ENCODE measurements at regions not wholly inside any gene's neighbourhood (a gene's known extent, or its start where the extent isn't known, plus 50 kb on each side); places are given as distances from the start of the nearest gene placed in this dataset.
A peak's percentile ranks its signal among the peaks of the same experiment; 100 is the strongest.

GRCh38 chr1:200483491-200484143 is 73.8 kb upstream of the ZNF281 start:
- no peaks in the 10 kb centered on the region for H3K9me3 ChIP-seq (replicated peaks in 1 of 3)
- 18 to 33% (median 20%) methylated on average over 5 of the region's 5 CpGs for WGBS, 4 donors
- peak; percentile 35 to 71 (median 65) for DNase-seq
- no peak overlapping the region for H3K4me3 ChIP-seq
- intact Hi-C loops (cut with DNase I): loop anchor here (10.0 kb wide), 2 partner anchors 199 to 799 kb away; no protein-coding TSS in a partner anchor
- H3K27ac ChIP-seq: no peak overlapping the region
- H3K36me3 ChIP-seq (replicated peaks in 1 of 2): no peaks in the 10 kb centered on the region
- TF ChIP-seq CTCF (IDR thresholded peaks at IDR 0.05) (no peak), POLR2A (IDR thresholded peaks at IDR 0.05) (no peak)
- peaks cover 4% of the 10 kb centered on the region for H3K27me3 ChIP-seq
- H3K4me1 ChIP-seq (replicated peaks in 1 of 2): no peaks in the 10 kb centered on the region

- Histone ChIP-seq H3K4me3 (no peak overlapping the region), H3K27ac (no peak overlapping the region), H3K9me3 (replicated peaks in 1 of 3) (no peaks in the 10 kb centered on the region), H3K4me1 (replicated peaks in 1 of 2) (no peaks in the 10 kb centered on the region), H3K27me3 (peaks cover 4% of the 10 kb centered on the region), H3K36me3 (replicated peaks in 1 of 2) (no peaks in the 10 kb centered on the region)
- no peak for DNase-seq
- intact Hi-C loops (cut with DNase I): loop anchor here (10.0 kb wide), 2 partner anchors 196 to 796 kb away; no protein-coding TSS in a partner anchor
- 77 to 79% (median 78%) methylated on average over 7 of the region's 7 CpGs for WGBS, 4 donors
- TF ChIP-seq CTCF (IDR thresholded peaks at IDR 0.05): no peak
- no peak for TF ChIP-seq POLR2A (IDR thresholded peaks at IDR 0.05)
Observed at GRCh38 chr1:200480964-200481363, 71.1 kb upstream of the ZNF281 start.

GRCh38 chr1:200479816-200480215 is 70.0 kb upstream of the ZNF281 start:
- no peaks in the 10 kb centered on the region for H3K36me3 ChIP-seq (replicated peaks in 1 of 2)
- H3K27ac ChIP-seq: no peak overlapping the region
- H3K4me1 ChIP-seq (replicated peaks in 1 of 2): no peaks in the 10 kb centered on the region
- H3K27me3 ChIP-seq: peaks cover 3% of the 10 kb centered on the region
- TF ChIP-seq CTCF (IDR thresholded peaks at IDR 0.05): no peak
- no peak for TF ChIP-seq POLR2A (IDR thresholded peaks at IDR 0.05)
- no peak for DNase-seq
- intact Hi-C loops (cut with DNase I): loop anchor here (10.0 kb wide), 2 partner anchors 195 to 795 kb away; no protein-coding TSS in a partner anchor
- no peaks in the 10 kb centered on the region for H3K9me3 ChIP-seq (replicated peaks in 1 of 3)
- H3K4me3 ChIP-seq: no peak overlapping the region

- Histone ChIP-seq H3K27ac (no peak overlapping the region), H3K4me3 (no peak overlapping the region), H3K27me3 (no peaks in the 10 kb centered on the region), H3K9me3 (replicated peaks in 1 of 3) (no peaks in the 10 kb centered on the region), H3K36me3 (replicated peaks in 1 of 2) (no peaks in the 10 kb centered on the region), H3K4me1 (replicated peaks in 1 of 2) (no peaks in the 10 kb centered on the region)
- 77 to 87% (median 79%) methylated on average over 6 of the region's 6 CpGs for WGBS, 4 donors
- intact Hi-C loops (cut with DNase I): no loop called here
- TF ChIP-seq CTCF (IDR thresholded peaks at IDR 0.05) (no peak), POLR2A (IDR thresholded peaks at IDR 0.05) (no peak)
- no peak for DNase-seq
Observed at GRCh38 chr1:200478945-200479558, 69.2 kb upstream of the ZNF281 start.

Data from adrenal gland (tissue), 9 donors.